Testis (tissue), 2 donors: ENCODE measurements at regions not wholly inside any gene's neighbourhood (a gene's known extent, or its start where the extent isn't known, plus 50 kb on each side); places are given as distances from the start of the nearest gene placed in this dataset.
"Not testable (repeated sequence)": the region's sequence is repeated elsewhere in the genome, so short reads cannot be mapped to it uniquely, and the experiment has no call there.

Source experiments
- DNase-seq: peaks from one replicate; pipeline ENCODE4 v3.0.0-alpha.2; 2019
- H3K27ac ChIP-seq, 2 donors: fragments of 200-600 bp; sonication (generic); one replicate each; pipeline ENCODE4 v1.5.1; 2019
- H3K27me3 ChIP-seq: fragments of 200-600 bp; sonication (generic); one replicate; pipeline ENCODE4 v1.5.1; 2019
- H3K36me3 ChIP-seq: fragments of 200-600 bp; sonication (generic); one replicate; pipeline ENCODE4 v1.5.1; 2017; ENCODE audit warnings: low read depth; ENCODE audit errors: missing control alignments
- H3K4me1 ChIP-seq: fragments of 200-600 bp; sonication (generic); one replicate; pipeline ENCODE4 v1.5.1; 2019
- H3K4me3 ChIP-seq, 2 donors: fragments of 200-600 bp; sonication (generic); one replicate each; pipeline ENCODE4 v1.5.1; 2017 to 2019
- H3K9me3 ChIP-seq: fragments of 200-600 bp; sonication (generic); one replicate; pipeline ENCODE4 v1.5.1; 2017
- CTCF ChIP-seq, 3 experiments: fragments of 450-650 bp in 2 of 3; fragments of 200-600 bp in 1 of 3; sonication (generic) in 1 of 3; IDR thresholded peaks; one replicate each; pipeline ENCODE4 v1.5.1; 2016 to 2019; ENCODE audit warnings: antibody characterized with exemption in 3 of 3, mild to moderate bottlenecking in 2 of 3, moderate library complexity in 1 of 3
- POLR2A ChIP-seq: fragments of 450-650 bp; IDR thresholded peaks from one replicate; pipeline ENCODE4 v1.6.1; 2017; ENCODE audit warnings: antibody characterized with exemption, mild to moderate bottlenecking, moderate library complexity
- WGBS, 2 donors: methylation state at CpG; one replicate each; pipeline ENCODE4 v1.1.5; 2018; 5-methylcytosine and 5-hydroxymethylcytosine counted together
- intact Hi-C: fragments of 100-400 bp; cut with DNase I; formaldehyde crosslinking; loops from one replicate; pipeline ENCODE4 v1.15.1; 2023; ENCODE audit warnings: low total_unique reads

- WGBS, 2 donors = 75 to 77% methylated on average over 2 of the region's 2 CpGs
- no peaks in the 10 kb centered on the region for H3K27me3 ChIP-seq
These were observed 150.0 kb upstream of the CHL1 start for GRCh38 chr3:46576-46975.

GRCh38 chr3:53441-53840, 143.1 kb upstream of the CHL1 start:
- intact Hi-C loops, DNase-seq: not testable (repeated sequence)
- 83 to 87% methylated on average over 5 of the region's 5 CpGs for WGBS, 2 donors

More at GRCh38 chr3:46576-46975, 150.0 kb upstream of the CHL1 start:
- Histone ChIP-seq H3K9me3 (no peaks in the 10 kb centered on the region), H3K4me1 (no peaks in the 10 kb centered on the region), H3K27ac (no peak overlapping the region), H3K4me3 (no peak overlapping the region), H3K36me3 (no peaks in the 10 kb centered on the region)
- intact Hi-C loops = no loop called here
- TF ChIP-seq CTCF (IDR thresholded peaks at IDR 0.05) = no peak
- no peak for DNase-seq

GRCh38 chr3:54240-54639, 142.3 kb upstream of the CHL1 start:
- Histone ChIP-seq H3K27me3 (no peaks in the 10 kb centered on the region), H3K27ac (no peak overlapping the region), H3K36me3 (no peaks in the 10 kb centered on the region), H3K9me3 (no peaks in the 10 kb centered on the region), H3K4me3 (no peak overlapping the region), H3K4me1 (no peaks in the 10 kb centered on the region)
- DNase-seq = no peak
- 85 to 86% methylated on average over 5 of the region's 5 CpGs for WGBS, 2 donors
- intact Hi-C loops = no loop called here
- TF ChIP-seq CTCF (IDR thresholded peaks at IDR 0.05) (no peak), POLR2A (no peak)

More at GRCh38 chr3:53441-53840, 143.1 kb upstream of the CHL1 start:
- H3K27ac ChIP-seq, H3K4me1 ChIP-seq, H3K4me3 ChIP-seq, H3K36me3 ChIP-seq, H3K27me3 ChIP-seq, H3K9me3 ChIP-seq: not testable (repeated sequence)

- H3K27ac ChIP-seq = no peak overlapping the region
- H3K27me3 ChIP-seq = no peaks in the 10 kb centered on the region
- no peak for DNase-seq
- intact Hi-C loops = no loop called here
- TF ChIP-seq POLR2A = no peak
- no peak for TF ChIP-seq CTCF (IDR thresholded peaks at IDR 0.05)
- H3K4me1 ChIP-seq = no peaks in the 10 kb centered on the region
- 80 to 81% methylated on average over 4 of the region's 4 CpGs for WGBS, 2 donors
- H3K4me3 ChIP-seq = no peak overlapping the region
- H3K36me3 ChIP-seq = no peaks in the 10 kb centered on the region
- no peaks in the 10 kb centered on the region for H3K9me3 ChIP-seq
These were observed 139.9 kb upstream of the CHL1 start for GRCh38 chr3:56672-57071.

GRCh38 chr3:59854-60253, 136.7 kb upstream of the CHL1 start:
- Histone ChIP-seq H3K36me3 (no peaks in the 10 kb centered on the region), H3K4me1 (no peaks in the 10 kb centered on the region), H3K27me3 (no peaks in the 10 kb centered on the region), H3K27ac (no peak overlapping the region), H3K4me3 (no peak overlapping the region), H3K9me3 (no peaks in the 10 kb centered on the region)
- TF ChIP-seq CTCF (IDR thresholded peaks at IDR 0.05) (no peak), POLR2A (no peak)
- 69% methylated on average over 7 of the region's 7 CpGs for WGBS, 2 donors
- no peak for DNase-seq
- intact Hi-C loops = no loop called here
